ENCODE measurements at regions not wholly inside any gene's neighbourhood (a gene's known extent, or its start where the extent isn't known, plus 50 kb on each side); places are given as distances from the start of the nearest gene placed in this dataset.

DNA sequence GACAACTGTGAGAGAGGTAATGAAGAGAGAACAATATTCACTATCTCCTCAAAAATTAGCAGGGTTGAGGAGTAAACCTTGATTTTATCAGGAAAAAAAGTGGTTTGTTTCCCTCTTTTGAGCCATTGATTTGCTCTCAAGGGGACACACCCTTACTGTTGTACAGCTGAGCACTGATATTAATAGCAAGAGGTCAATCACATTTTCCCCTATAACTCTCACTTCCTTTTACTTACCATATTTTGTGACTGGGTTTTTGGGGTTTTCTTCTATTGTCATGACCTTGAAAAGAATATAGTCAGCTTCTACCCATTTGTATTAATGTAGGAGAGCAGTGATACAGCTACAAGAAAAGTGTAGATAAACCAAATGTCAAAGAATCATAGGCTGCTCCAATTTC is 70.2 kb upstream of the LONRF3 start:
- ChIA-PET CTCF (interaction anchor here (0.5 kb wide), 1 partner anchor 15 kb away, joined by 4 read pairs; no protein-coding TSS in a partner anchor), POLR2A (ENCODE audit: low non-redundant PET) (no interaction called here)
- no peak overlapping the region for H3K27ac ChIP-seq
- no peak for DNase-seq (ENCODE audit: low spot score)
- TF ChIP-seq, protein P1, sequence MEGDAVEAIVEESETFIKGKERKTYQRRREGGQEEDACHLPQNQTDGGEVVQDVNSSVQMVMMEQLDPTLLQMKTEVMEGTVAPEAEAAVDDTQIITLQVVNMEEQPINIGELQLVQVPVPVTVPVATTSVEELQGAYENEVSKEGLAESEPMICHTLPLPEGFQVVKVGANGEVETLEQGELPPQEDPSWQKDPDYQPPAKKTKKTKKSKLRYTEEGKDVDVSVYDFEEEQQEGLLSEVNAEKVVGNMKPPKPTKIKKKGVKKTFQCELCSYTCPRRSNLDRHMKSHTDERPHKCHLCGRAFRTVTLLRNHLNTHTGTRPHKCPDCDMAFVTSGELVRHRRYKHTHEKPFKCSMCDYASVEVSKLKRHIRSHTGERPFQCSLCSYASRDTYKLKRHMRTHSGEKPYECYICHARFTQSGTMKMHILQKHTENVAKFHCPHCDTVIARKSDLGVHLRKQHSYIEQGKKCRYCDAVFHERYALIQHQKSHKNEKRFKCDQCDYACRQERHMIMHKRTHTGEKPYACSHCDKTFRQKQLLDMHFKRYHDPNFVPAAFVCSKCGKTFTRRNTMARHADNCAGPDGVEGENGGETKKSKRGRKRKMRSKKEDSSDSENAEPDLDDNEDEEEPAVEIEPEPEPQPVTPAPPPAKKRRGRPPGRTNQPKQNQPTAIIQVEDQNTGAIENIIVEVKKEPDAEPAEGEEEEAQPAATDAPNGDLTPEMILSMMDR (conservative IDR thresholded peaks at IDR 0.05; ENCODE audit: low read depth): no peak

DNA sequence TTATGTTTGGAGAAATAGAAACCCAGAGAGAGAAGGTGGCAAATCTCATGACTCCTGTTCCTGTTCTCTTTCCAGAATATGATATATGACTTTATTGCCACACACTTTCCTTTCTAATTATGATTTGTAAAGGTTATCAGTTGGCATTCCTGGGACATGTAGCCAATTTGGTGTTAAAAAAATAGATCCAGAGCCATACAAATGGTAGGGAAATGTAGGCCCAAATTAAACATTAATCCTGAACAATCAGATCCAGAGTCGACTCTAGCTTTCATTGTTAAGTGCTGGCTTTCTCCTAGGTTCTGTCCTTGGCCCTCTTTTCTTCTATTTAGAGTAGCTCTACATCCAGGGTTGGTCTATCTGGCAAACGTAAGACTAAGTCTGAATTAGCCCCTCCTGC is 69.8 kb upstream of the LONRF3 start:
- CTCF ChIA-PET: interaction anchor here (0.5 to 0.6 kb wide), 2 partner anchors 14 to 614 kb away, joined by 3 to 4 read pairs; no protein-coding TSS in a partner anchor
- DNase-seq (ENCODE audit: low spot score): no peak
- TF ChIP-seq, protein P1 (conservative IDR thresholded peaks at IDR 0.05; ENCODE audit: low read depth): no peak
- POLR2A ChIA-PET (ENCODE audit: low non-redundant PET): no interaction called here
- no peak overlapping the region for H3K27ac ChIP-seq
